Cardiac fibroblast (primary cell): ENCODE measurements at regions not wholly inside any gene's neighbourhood (a gene's known extent, or its start where the extent isn't known, plus 50 kb on each side); places are given as distances from the start of the nearest gene placed in this dataset.
A peak's percentile ranks its signal among the peaks of the same experiment; 100 is the strongest.

Source experiments
- DNase-seq, 2 donors: peaks; one replicate each; pipeline versions ENCODE4 v3.0.0 to v3.0.0-alpha.2; 2010; ENCODE audit warnings: low read depth in 2 of 2
- H3K4me3 ChIP-seq, 2 donors: replicated peaks in 1 of 2; 1 replicate in 1 of 2; 2 replicates in 1 of 2; pipeline ENCODE4 v1.5.1; 2011; ENCODE audit warnings: low read depth in 2 of 2, low read length in 2 of 2, mild to moderate bottlenecking in 2 of 2, moderate library complexity in 1 of 2
- CTCF ChIP-seq: IDR thresholded peaks from one replicate; pipeline ENCODE4 v1.5.1; 2011; ENCODE audit warnings: low read depth, mild to moderate bottlenecking, low read length, inconsistent platforms

- DNase-seq: no peak
- H3K4me3 ChIP-seq: no peak overlapping the region
- no peak for TF ChIP-seq CTCF
Observed at GRCh38 chr7:84263106-84263505, 68.5 kb upstream of the SEMA3A start.

GRCh38 chr7:84261509-84261908 is 66.9 kb upstream of the SEMA3A start:
- TF ChIP-seq CTCF: no peak
- H3K4me3 ChIP-seq: no peak overlapping the region
- no peak for DNase-seq

- DNase-seq: peak; percentile 42 to 79
- no peak for TF ChIP-seq CTCF
- no peak overlapping the region for H3K4me3 ChIP-seq
Observed at GRCh38 chr7:84258628-84259027, 64.0 kb upstream of the SEMA3A start.

GRCh38 chr7:84256571-84256971 is 62.0 kb upstream of the SEMA3A start:
- no peak for TF ChIP-seq CTCF
- no peak overlapping the region for H3K4me3 ChIP-seq
- DNase-seq: no peak

- no peak overlapping the region for H3K4me3 ChIP-seq
- TF ChIP-seq CTCF: no peak
- peak; percentile 54 to 62 for DNase-seq
Observed at GRCh38 chr7:84251277-84251781, 56.7 kb upstream of the SEMA3A start.

GRCh38 chr7:84250452-84250851 is 55.9 kb upstream of the SEMA3A start:
- DNase-seq: no peak
- no peak for TF ChIP-seq CTCF
- H3K4me3 ChIP-seq: no peak overlapping the region

GRCh38 chr7:84249656-84250055 is 55.1 kb upstream of the SEMA3A start:
- TF ChIP-seq CTCF: no peak
- DNase-seq: no peak
- no peak overlapping the region for H3K4me3 ChIP-seq
